Heart left ventricle (tissue), 13 donors: ENCODE measurements at regions not wholly inside any gene's neighbourhood (a gene's known extent, or its start where the extent isn't known, plus 50 kb on each side); places are given as distances from the start of the nearest gene placed in this dataset.

Source experiments
- CTCF ChIP-seq, 12 donors: fragments of 200-600 bp; sonication (generic) in 4 of 12; IDR thresholded peaks; one replicate each; pipeline versions ENCODE4 v1.5.0 to v1.8.0; 2018 to 2022; ENCODE audit warnings: antibody characterized with exemption in 12 of 12, mild to moderate bottlenecking in 5 of 12
- POLR2A ChIP-seq, 2 donors: fragments of 450-650 bp; IDR thresholded peaks; one replicate each; pipeline ENCODE4 v1.6.1; 2017; ENCODE audit warnings: antibody characterized with exemption in 2 of 2, mild to moderate bottlenecking in 2 of 2, moderate library complexity in 2 of 2
- donor health status: ischemic (EF 13 %, LVEDD 7.1; RV severe dilation, severe dysfunction).
- donor health status: DM: no; HTN: yes; CAD: no.
- donor health status: DM: no; HTN: no; CAD: no.
- donor health status: ischemic (EF 25% LVEDD 6.9; RV normal size, moderate dysfunction).
- donor health status: ischemic (EF 25% LVEDD 5.7; RV mildly dilated, moderate dysfunction).
- donor health status: ischemic (EF 35%, LVEDD 5.7; RV mildly dilated, moderate dysfunction).
- donor health status: nonischemic (EF 11% LVEDD 7.7; RV severe dilation, severe dysfunction).
- donor health status: DM: yes; HTN: yes; CAD: no.
- donor health status: PGD.
- donor health status: ischemic (EF 29% LVEDD 5.4; RV normal size, mild dysfunction).
- donor health status: nonischemic (EF 23%, LVEDD 6.1; RV moderate dilation, normal function).

- TF ChIP-seq POLR2A (IDR thresholded peaks at IDR 0.05) (no peak), CTCF (IDR thresholded peaks at IDR 0.05) (no peak)
These were observed 646.1 kb downstream of the RAPGEF2 start for GRCh38 chr4:159748834-159749444.
